ENCODE measurements at regions not wholly inside any gene's neighbourhood (a gene's known extent, or its start where the extent isn't known, plus 50 kb on each side); places are given as distances from the start of the nearest gene placed in this dataset.

DNA sequence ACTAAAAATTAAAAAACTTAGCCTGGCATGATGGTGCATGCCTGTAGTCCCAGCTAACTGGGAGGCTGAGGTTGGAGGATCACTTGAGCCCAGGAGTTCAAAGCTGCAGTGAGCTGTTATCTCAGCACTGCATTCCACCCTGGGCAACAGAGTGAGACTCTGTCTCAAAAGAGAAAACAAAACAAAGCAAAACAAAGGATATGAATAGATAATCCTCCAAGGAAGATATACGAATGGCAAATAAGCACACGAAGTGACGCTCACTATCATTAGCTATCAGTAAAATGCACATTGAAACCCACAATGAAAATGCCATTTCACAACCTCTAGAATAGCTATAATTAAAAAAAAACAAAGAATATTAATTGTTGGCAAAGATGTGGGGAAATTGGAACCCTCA lies 386.2 kb upstream of the CCL2 start:
- TF ChIP-seq EZH2 (IDR thresholded peaks at IDR 0.05; ENCODE audit: borderline replicate concordance, low read length), result no peak
- TF ChIP-seq, protein P1, sequence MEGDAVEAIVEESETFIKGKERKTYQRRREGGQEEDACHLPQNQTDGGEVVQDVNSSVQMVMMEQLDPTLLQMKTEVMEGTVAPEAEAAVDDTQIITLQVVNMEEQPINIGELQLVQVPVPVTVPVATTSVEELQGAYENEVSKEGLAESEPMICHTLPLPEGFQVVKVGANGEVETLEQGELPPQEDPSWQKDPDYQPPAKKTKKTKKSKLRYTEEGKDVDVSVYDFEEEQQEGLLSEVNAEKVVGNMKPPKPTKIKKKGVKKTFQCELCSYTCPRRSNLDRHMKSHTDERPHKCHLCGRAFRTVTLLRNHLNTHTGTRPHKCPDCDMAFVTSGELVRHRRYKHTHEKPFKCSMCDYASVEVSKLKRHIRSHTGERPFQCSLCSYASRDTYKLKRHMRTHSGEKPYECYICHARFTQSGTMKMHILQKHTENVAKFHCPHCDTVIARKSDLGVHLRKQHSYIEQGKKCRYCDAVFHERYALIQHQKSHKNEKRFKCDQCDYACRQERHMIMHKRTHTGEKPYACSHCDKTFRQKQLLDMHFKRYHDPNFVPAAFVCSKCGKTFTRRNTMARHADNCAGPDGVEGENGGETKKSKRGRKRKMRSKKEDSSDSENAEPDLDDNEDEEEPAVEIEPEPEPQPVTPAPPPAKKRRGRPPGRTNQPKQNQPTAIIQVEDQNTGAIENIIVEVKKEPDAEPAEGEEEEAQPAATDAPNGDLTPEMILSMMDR (IDR thresholded peaks at IDR 0.05; ENCODE audit: low read length), result no peak
- Histone ChIP-seq H3K4me1 (ENCODE audit: insufficient read depth, low read length, severe bottlenecking) (no peaks in the 10 kb centered on the region), H4K20me1 (ENCODE audit: insufficient read depth, low read length) (no peaks in the 10 kb centered on the region), H3K9ac (ENCODE audit: low read length) (no peak overlapping the region), H3K36me3 (ENCODE audit: insufficient read depth, low read length) (no peaks in the 10 kb centered on the region), H2AFZ (ENCODE audit: low read length) (no peak overlapping the region), H3K9me2 (ENCODE audit: low read depth, low read length) (no peaks in the 10 kb centered on the region), H3K9me3 (ENCODE audit: low read length) (no peaks in the 10 kb centered on the region), H3F3A (ENCODE audit: insufficient read depth, low read length) (no peaks in the 10 kb centered on the region), H3K4me2 (ENCODE audit: low read length) (no peak overlapping the region), H3K79me2 (ENCODE audit: insufficient read depth, low read length) (no peaks in the 10 kb centered on the region), H3K27ac (ENCODE audit: low read depth, low read length, poor library complexity, severe bottlenecking) (no peak overlapping the region), H3K27me3 (ENCODE audit: insufficient read depth, low read length) (no peaks in the 10 kb centered on the region), H3K4me3 (ENCODE audit: low read depth, low read length, poor library complexity, severe bottlenecking) (no peak overlapping the region)

- H3K27ac ChIP-seq (ENCODE audit: low read depth, low read length, poor library complexity, severe bottlenecking), result no peak overlapping the region
- no peaks in the 10 kb centered on the region for H3F3A ChIP-seq (ENCODE audit: insufficient read depth, low read length)
- no peaks in the 10 kb centered on the region for H3K9me2 ChIP-seq (ENCODE audit: low read depth, low read length)
- H3K36me3 ChIP-seq (ENCODE audit: insufficient read depth, low read length), result no peaks in the 10 kb centered on the region
- no peaks in the 10 kb centered on the region for H3K27me3 ChIP-seq (ENCODE audit: insufficient read depth, low read length)
- H2AFZ ChIP-seq (ENCODE audit: low read length), result no peak overlapping the region
- no peaks in the 10 kb centered on the region for H3K79me2 ChIP-seq (ENCODE audit: insufficient read depth, low read length)
- TF ChIP-seq, protein P1 (IDR thresholded peaks at IDR 0.05; ENCODE audit: low read length), result no peak
- no peak for TF ChIP-seq EZH2 (IDR thresholded peaks at IDR 0.05; ENCODE audit: borderline replicate concordance, low read length)
- H3K4me1 ChIP-seq (ENCODE audit: insufficient read depth, low read length, severe bottlenecking), result no peaks in the 10 kb centered on the region
- no peak overlapping the region for H3K4me2 ChIP-seq (ENCODE audit: low read length)
- no peaks in the 10 kb centered on the region for H4K20me1 ChIP-seq (ENCODE audit: insufficient read depth, low read length)
- H3K9me3 ChIP-seq (ENCODE audit: low read length), result no peaks in the 10 kb centered on the region
- H3K9ac ChIP-seq (ENCODE audit: low read length), result no peak overlapping the region
- H3K4me3 ChIP-seq (ENCODE audit: low read depth, low read length, poor library complexity, severe bottlenecking), result no peak overlapping the region
Observed at GRCh38 chr17:33870936-33871335, 384.1 kb upstream of the CCL2 start.

DNA sequence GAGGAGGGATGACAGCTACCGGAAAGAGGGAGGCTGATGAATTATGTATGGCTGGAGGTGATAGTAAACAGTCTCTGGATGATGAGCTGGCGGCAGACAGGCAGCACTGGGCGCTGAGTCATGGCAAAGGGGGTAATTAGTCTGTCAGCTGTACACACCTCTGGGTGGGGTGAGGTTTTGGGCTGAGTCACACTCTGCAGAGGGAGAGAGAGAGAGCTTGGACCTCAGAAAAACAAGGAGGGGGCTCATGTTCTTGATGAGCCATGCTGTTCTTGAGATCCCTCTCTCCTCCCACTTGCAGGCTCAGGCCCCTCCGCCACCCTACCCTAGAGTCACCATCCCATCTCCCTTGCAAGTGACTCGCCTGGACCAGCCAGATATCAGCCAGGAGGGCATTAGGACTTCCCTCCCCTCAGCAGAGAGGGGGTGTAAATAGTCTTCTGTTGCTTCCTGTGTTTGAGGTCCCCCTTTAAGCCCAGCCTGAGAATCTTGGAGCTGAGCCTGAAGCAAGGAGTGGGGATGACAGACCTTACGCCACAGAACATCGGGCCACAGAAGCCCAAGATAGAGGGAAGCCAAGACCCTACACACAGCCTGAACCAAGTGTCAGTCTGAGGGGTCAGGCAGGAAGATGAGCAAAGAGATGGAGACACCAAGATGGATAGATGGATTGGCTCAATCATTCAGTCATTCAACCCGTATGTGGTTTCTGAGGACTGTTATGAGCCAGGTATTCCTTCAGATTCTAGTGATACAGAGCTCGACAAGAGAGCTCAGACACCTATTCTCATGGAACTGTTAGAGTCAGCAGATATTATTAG lies 383.2 kb upstream of the CCL2 start:
- H3K9ac ChIP-seq (ENCODE audit: low read length), result no peak overlapping the region
- no peaks in the 10 kb centered on the region for H3K27me3 ChIP-seq (ENCODE audit: insufficient read depth, low read length)
- no peak overlapping the region for H2AFZ ChIP-seq (ENCODE audit: low read length)
- no peaks in the 10 kb centered on the region for H3K9me2 ChIP-seq (ENCODE audit: low read depth, low read length)
- H3K9me3 ChIP-seq (ENCODE audit: low read length), result no peaks in the 10 kb centered on the region
- H4K20me1 ChIP-seq (ENCODE audit: insufficient read depth, low read length), result no peaks in the 10 kb centered on the region
- H3K36me3 ChIP-seq (ENCODE audit: insufficient read depth, low read length), result no peaks in the 10 kb centered on the region
- H3K4me2 ChIP-seq (ENCODE audit: low read length), result no peak overlapping the region
- H3K27ac ChIP-seq (ENCODE audit: low read depth, low read length, poor library complexity, severe bottlenecking), result no peak overlapping the region
- H3K4me1 ChIP-seq (ENCODE audit: insufficient read depth, low read length, severe bottlenecking), result no peaks in the 10 kb centered on the region
- H3F3A ChIP-seq (ENCODE audit: insufficient read depth, low read length), result no peaks in the 10 kb centered on the region
- no peaks in the 10 kb centered on the region for H3K79me2 ChIP-seq (ENCODE audit: insufficient read depth, low read length)
- TF ChIP-seq EZH2 (IDR thresholded peaks at IDR 0.05; ENCODE audit: borderline replicate concordance, low read length), result no peak
- TF ChIP-seq, protein P1 (IDR thresholded peaks at IDR 0.05; ENCODE audit: low read length), result no peak
- H3K4me3 ChIP-seq (ENCODE audit: low read depth, low read length, poor library complexity, severe bottlenecking), result no peak overlapping the region
